GM12878 (cell line): ENCODE measurements at regions not wholly inside any gene's neighbourhood (a gene's known extent, or its start where the extent isn't known, plus 50 kb on each side); places are given as distances from the start of the nearest gene placed in this dataset.

ENCODE experiments used
- ATAC-seq: fragments of 200-7000 bp; cut with Tn5 transposase; 3 replicates; pipeline ENCODE4 v1.9.1; 2020; ENCODE audit warnings: mild to moderate bottlenecking, moderate library complexity
- BruUV-seq: library from RNA; stranded (reverse); fragments of 400-500 nt; replicated peaks from 2 replicates; lab custom pipeline; 2021; lab: Mats Ljungman, UMichigan
- CTCF ChIA-PET: fragments of 300-600 bp; sonication (Branson Sonifier 250); formaldehyde crosslinking; extraction: SDS; loops from one replicate; lab custom pipeline; 2021; ENCODE audit warnings: inconsistent platforms; lab: Yijun Ruan, JAX
- POLR2A ChIA-PET: fragments of 350-600 bp; formaldehyde crosslinking; extraction: SDS; loops from one replicate; lab custom pipeline; 2021; ENCODE audit warnings: inconsistent platforms; lab: Charles Lee
- RAD21 ChIA-PET: fragments of 300-600 bp; sonication (Branson Sonifier 250); formaldehyde crosslinking; loops from one replicate; lab custom pipeline; 2023; ENCODE audit warnings: antibody characterized with exemption; ENCODE audit not compliant: unreplicated experiment; lab: Charles Lee
- SMC1A ChIA-PET: fragments of 300-600 bp; sonication (Branson Sonifier 250); formaldehyde crosslinking; loops from one replicate; lab custom pipeline; 2023; ENCODE audit not compliant: unreplicated experiment, uncharacterized antibody; lab: Charles Lee
- DNase-seq: peaks from one replicate; pipeline ENCODE4 v3.0.0-alpha.2; 2011; ENCODE audit warnings: low read depth, low spot score
- FAIRE-seq: peaks from 3 replicates; lab custom pipeline; 2011; peaks lifted over from hg19 to GRCh38; lab: Jason Lieb, UNC
- H2AFZ ChIP-seq: 2 replicates; pipeline ENCODE4 v1.6.0; 2011; ENCODE audit warnings: low read depth, low read length, control low read depth; ENCODE audit not compliant: control insufficient read depth
- H3K27ac ChIP-seq: 2 replicates; pipeline ENCODE4 v1.5.1; 2011; ENCODE audit warnings: control low read depth; ENCODE audit not compliant: control insufficient read depth, insufficient read depth
- H3K27me3 ChIP-seq, 2 experiments: replicated peaks in 1 of 2; 2 replicates each; pipeline versions ENCODE4 v1.6.0 to v1.6.1; 2011; ENCODE audit warnings: low read length in 1 of 2; ENCODE audit not compliant: control insufficient read depth in 2 of 2, insufficient read depth in 2 of 2
- H3K36me3 ChIP-seq, 2 experiments: 2 replicates each; pipeline ENCODE4 v1.5.1; 2011; ENCODE audit warnings: low read length in 1 of 2; ENCODE audit not compliant: control insufficient read depth in 2 of 2, insufficient read depth in 2 of 2
- H3K4me1 ChIP-seq: 2 replicates; pipeline ENCODE4 v1.6.1; 2011; ENCODE audit warnings: mild to moderate bottlenecking, low read length, moderate library complexity, mixed read lengths; ENCODE audit not compliant: control insufficient read depth, insufficient read depth
- H3K4me2 ChIP-seq: 2 replicates; pipeline ENCODE4 v1.6.0; 2011; ENCODE audit warnings: control low read depth; ENCODE audit not compliant: control insufficient read depth, insufficient read depth
- H3K4me3 ChIP-seq: fragments of 200-600 bp; sonication (generic); 2 replicates; pipeline ENCODE4 v1.5.1; 2016
- H3K79me2 ChIP-seq: 2 replicates; pipeline ENCODE4 v1.6.0; 2011; ENCODE audit warnings: low read length; ENCODE audit not compliant: control insufficient read depth, insufficient read depth
- H3K9ac ChIP-seq: 2 replicates; pipeline ENCODE4 v1.8.0; 2011; ENCODE audit warnings: low read length, control low read depth, mixed read lengths; ENCODE audit not compliant: control insufficient read depth, insufficient read depth
- H3K9me3 ChIP-seq: replicated peaks from 3 replicates; pipeline ENCODE4 v1.5.1; 2011; ENCODE audit warnings: mild to moderate bottlenecking, low read length; ENCODE audit not compliant: control insufficient read depth, insufficient read depth
- H4K20me1 ChIP-seq: 2 replicates; pipeline ENCODE4 v1.6.0; 2011; ENCODE audit not compliant: control insufficient read depth, insufficient read depth
- E2F4 ChIP-seq: IDR thresholded peaks from 2 replicates; pipeline ENCODE4 v1.6.1; 2012; ENCODE audit warnings: low read depth, low read length, improper control_type of control experiment
- EZH2 ChIP-seq: IDR thresholded peaks from 2 replicates; pipeline ENCODE4 v1.6.1; 2012; ENCODE audit warnings: low read depth, mild to moderate bottlenecking, control low read depth, inconsistent platforms, low read length, borderline replicate concordance; ENCODE audit not compliant: control insufficient read depth
- HDGF ChIP-seq: fragments of 450-650 bp; IDR thresholded peaks from 2 replicates; pipeline ENCODE4 v1.6.1; 2016; ENCODE audit warnings: antibody characterized with exemption
- NR2C1 ChIP-seq: fragments of 450-650 bp; IDR thresholded peaks from 2 replicates; pipeline ENCODE4 v1.6.1; 2017; ENCODE audit warnings: antibody characterized with exemption, mild to moderate bottlenecking, moderate library complexity
- RFX5 ChIP-seq: IDR thresholded peaks from 2 replicates; pipeline ENCODE4 v1.6.1; 2011; ENCODE audit warnings: low read depth, low read length, improper control_type of control experiment
- SMARCA5 ChIP-seq: fragments of 450-650 bp; IDR thresholded peaks from 2 replicates; pipeline ENCODE4 v1.6.1; 2017; ENCODE audit warnings: mild to moderate bottlenecking
- TCF3 ChIP-seq: IDR thresholded peaks from 2 replicates; pipeline ENCODE4 v1.6.1; 2012; ENCODE audit warnings: low read depth, mild to moderate bottlenecking, low read length, borderline replicate concordance; ENCODE audit not compliant: insufficient read depth
- WGBS: methylation state at CpG from one replicate; pipeline ENCODE4 v1.1.6; 2016; ENCODE audit warnings: low lambda C conversion rate; ENCODE audit not compliant: insufficient replicate concordance, insufficient coverage; ENCODE audit errors: missing lambda C conversion rate; 5-methylcytosine and 5-hydroxymethylcytosine counted together
- in situ Hi-C: fragments of 300-500 bp; cut with MboI; formaldehyde crosslinking; loops from 9 replicates; pipeline ENCODE4 v1.14.3; 2018; ENCODE audit warnings: mixed read lengths
- intact Hi-C: fragments of 100-400 bp; cut with micrococcal nuclease; formaldehyde crosslinking; loops from one replicate; pipeline ENCODE4 v1.14.2; 2022; ENCODE audit not compliant: unreplicated experiment
- TF ChIP-seq, protein P1 (sequence below): fragments of 450-650 bp; IDR thresholded peaks from 2 replicates; pipeline ENCODE4 v1.6.1; 2018; ENCODE audit warnings: borderline replicate concordance, mild to moderate bottlenecking; ENCODE audit not compliant: partially characterized antibody

DNA sequence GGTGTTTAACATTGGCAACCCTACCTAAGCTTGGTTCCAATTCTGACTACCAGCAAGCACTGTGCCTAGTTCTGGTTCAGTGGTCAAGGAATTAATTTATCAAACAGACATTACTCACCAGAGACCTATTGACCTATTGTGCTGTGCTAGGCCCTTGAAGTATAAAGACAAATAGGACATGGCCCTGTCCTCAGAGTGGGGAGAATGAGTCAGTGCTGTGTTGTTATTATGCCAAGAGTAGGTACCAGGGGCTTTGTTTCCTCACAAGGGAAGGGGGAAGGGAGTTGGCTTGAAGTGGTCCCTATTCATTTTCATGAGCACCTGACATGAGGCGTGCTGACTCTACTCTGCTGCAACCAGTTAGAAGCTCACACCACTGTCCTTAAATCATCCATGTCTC lies 62.6 kb upstream of the PLPP4 start:
- no peak for DNase-seq
- no peaks in the 10 kb centered on the region for H4K20me1 ChIP-seq
- H3K27me3 ChIP-seq = no peaks in the 10 kb centered on the region
- WGBS = 47% methylated on average over 1 of the region's 1 CpG
- no peak overlapping the region for H3K27ac ChIP-seq
- CTCF ChIA-PET = no interaction called here
- no peak for ATAC-seq
- no peaks in the 10 kb centered on the region for H3K79me2 ChIP-seq
- BruUV-seq = no TSS peak
- no peak overlapping the region for H2AFZ ChIP-seq
- no peaks in the 10 kb centered on the region for H3K9me3 ChIP-seq
- POLR2A ChIA-PET = no interaction called here
- no peak overlapping the region for H3K4me3 ChIP-seq
- H3K4me1 ChIP-seq = no peaks in the 10 kb centered on the region
- intact Hi-C loops (no loop called here), in situ Hi-C loops (no loop called here)
- H3K36me3 ChIP-seq = no peaks in the 10 kb centered on the region
- H3K9ac ChIP-seq = no peak overlapping the region
- no peak for FAIRE-seq
- RAD21 ChIA-PET = no interaction called here
- SMC1A ChIA-PET = no interaction called here
- TF ChIP-seq NR2C1 = no peak
- TF ChIP-seq, protein P1, sequence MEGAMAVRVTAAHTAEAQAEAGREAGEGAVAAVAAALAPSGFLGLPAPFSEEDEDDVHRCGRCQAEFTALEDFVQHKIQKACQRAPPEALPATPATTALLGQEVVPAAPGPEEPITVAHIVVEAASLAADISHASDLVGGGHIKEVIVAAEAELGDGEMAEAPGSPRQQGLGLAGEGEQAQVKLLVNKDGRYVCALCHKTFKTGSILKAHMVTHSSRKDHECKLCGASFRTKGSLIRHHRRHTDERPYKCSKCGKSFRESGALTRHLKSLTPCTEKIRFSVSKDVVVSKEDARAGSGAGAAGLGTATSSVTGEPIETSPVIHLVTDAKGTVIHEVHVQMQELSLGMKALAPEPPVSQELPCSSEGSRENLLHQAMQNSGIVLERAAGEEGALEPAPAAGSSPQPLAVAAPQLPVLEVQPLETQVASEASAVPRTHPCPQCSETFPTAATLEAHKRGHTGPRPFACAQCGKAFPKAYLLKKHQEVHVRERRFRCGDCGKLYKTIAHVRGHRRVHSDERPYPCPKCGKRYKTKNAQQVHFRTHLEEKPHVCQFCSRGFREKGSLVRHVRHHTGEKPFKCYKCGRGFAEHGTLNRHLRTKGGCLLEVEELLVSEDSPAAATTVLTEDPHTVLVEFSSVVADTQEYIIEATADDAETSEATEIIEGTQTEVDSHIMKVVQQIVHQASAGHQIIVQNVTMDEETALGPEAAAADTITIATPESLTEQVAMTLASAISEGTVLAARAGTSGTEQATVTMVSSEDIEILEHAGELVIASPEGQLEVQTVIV = no peak
- no peak for TF ChIP-seq SMARCA5
- TF ChIP-seq EZH2 = no peak
- TF ChIP-seq TCF3 = no peak
- no peak for TF ChIP-seq E2F4
- no peak for TF ChIP-seq RFX5
- no peak for TF ChIP-seq HDGF
- TF ChIP-seq, all 136 proteins: peak for 0
- no peak overlapping the region for H3K4me2 ChIP-seq
